HG03135 (cell line): ENCODE measurements at regions not wholly inside any gene's neighbourhood (a gene's known extent, or its start where the extent isn't known, plus 50 kb on each side); places are given as distances from the start of the nearest gene placed in this dataset.

Source experiments
- ATAC-seq: cut with Tn5 transposase; IDR thresholded peaks from one replicate; pipeline ENCODE4 v1.9.1; 2021; ENCODE audit warnings: mild to moderate bottlenecking, moderate library complexity; ENCODE audit not compliant: unreplicated experiment

GRCh38 chr3:154022606-154023005 is 98.6 kb upstream of the ARHGEF26 start:
- no peak for ATAC-seq

GRCh38 chr3:154023148-154023547 is 98.0 kb upstream of the ARHGEF26 start:
- no peak for ATAC-seq

GRCh38 chr3:154025007-154025406 is 96.2 kb upstream of the ARHGEF26 start:
- ATAC-seq = no peak

GRCh38 chr3:154029926-154030325 is 91.3 kb upstream of the ARHGEF26 start:
- no peak for ATAC-seq

- no peak for ATAC-seq
These were observed 86.3 kb upstream of the ARHGEF26 start for GRCh38 chr3:154034797-154035330.

GRCh38 chr3:154040283-154040682 is 80.9 kb upstream of the ARHGEF26 start:
- no peak for ATAC-seq

GRCh38 chr3:154044671-154045070 is 76.5 kb upstream of the ARHGEF26 start:
- ATAC-seq = no peak

- no peak for ATAC-seq
These were observed 71.0 kb upstream of the ARHGEF26 start for GRCh38 chr3:154050216-154050615.

- no peak for ATAC-seq
These were observed 70.4 kb upstream of the ARHGEF26 start for GRCh38 chr3:154050766-154051165.

- ATAC-seq = no peak
These were observed 61.4 kb upstream of the ARHGEF26 start for GRCh38 chr3:154059833-154060232.

- ATAC-seq = no peak
These were observed 60.8 kb upstream of the ARHGEF26 start for GRCh38 chr3:154060238-154061000.

GRCh38 chr3:154061001-154061370 is 60.2 kb upstream of the ARHGEF26 start:
- no peak for ATAC-seq

GRCh38 chr3:154062513-154062912 is 58.7 kb upstream of the ARHGEF26 start:
- no peak for ATAC-seq

GRCh38 chr3:154071146-154071545 is 50.0 kb upstream of the ARHGEF26 start:
- no peak for ATAC-seq
